Ascending aorta (tissue), 2 donors: ENCODE measurements at regions not wholly inside any gene's neighbourhood (a gene's known extent, or its start where the extent isn't known, plus 50 kb on each side); places are given as distances from the start of the nearest gene placed in this dataset.

ENCODE experiments used
- DNase-seq, 2 donors: peaks; one replicate each; pipeline ENCODE4 v3.0.0-alpha.2; 2019; ENCODE audit warnings: low spot score in 2 of 2
- H3K27ac ChIP-seq, 2 donors: fragments of 200-600 bp; sonication (generic); one replicate each; pipeline ENCODE4 v1.5.1; 2016 to 2017; ENCODE audit warnings: mild to moderate bottlenecking in 1 of 2
- H3K27me3 ChIP-seq: fragments of 200-600 bp; sonication (generic); one replicate; pipeline ENCODE4 v1.5.1; 2017
- H3K36me3 ChIP-seq, 2 donors: fragments of 200-600 bp; sonication (generic); one replicate each; pipeline ENCODE4 v1.5.1; 2016
- H3K4me1 ChIP-seq, 2 donors: fragments of 200-600 bp; sonication (generic); one replicate each; pipeline ENCODE4 v1.5.1; 2016 to 2017; ENCODE audit warnings: mild to moderate bottlenecking in 1 of 2
- H3K4me3 ChIP-seq, 2 donors: fragments of 200-600 bp; sonication (generic); one replicate each; pipeline ENCODE4 v1.5.1; 2016 to 2017; ENCODE audit warnings: mild to moderate bottlenecking in 1 of 2
- H3K9me3 ChIP-seq, 2 donors: fragments of 200-600 bp; sonication (generic); one replicate each; pipeline ENCODE4 v1.5.1; 2016
- intact Hi-C: fragments of 100-400 bp; cut with DNase I; formaldehyde crosslinking; loops from one replicate; pipeline ENCODE4 v1.15.1; 2023
- TF ChIP-seq, protein P1 (sequence below), 3 experiments: fragments of 200-600 bp in 2 of 3; fragments of 450-650 bp in 1 of 3; sonication (generic) in 2 of 3; IDR thresholded peaks; one replicate each; pipeline ENCODE4 v1.5.1; 2016 to 2019; ENCODE audit warnings: antibody characterized with exemption in 3 of 3, mild to moderate bottlenecking in 1 of 3, moderate library complexity in 1 of 3

DNA sequence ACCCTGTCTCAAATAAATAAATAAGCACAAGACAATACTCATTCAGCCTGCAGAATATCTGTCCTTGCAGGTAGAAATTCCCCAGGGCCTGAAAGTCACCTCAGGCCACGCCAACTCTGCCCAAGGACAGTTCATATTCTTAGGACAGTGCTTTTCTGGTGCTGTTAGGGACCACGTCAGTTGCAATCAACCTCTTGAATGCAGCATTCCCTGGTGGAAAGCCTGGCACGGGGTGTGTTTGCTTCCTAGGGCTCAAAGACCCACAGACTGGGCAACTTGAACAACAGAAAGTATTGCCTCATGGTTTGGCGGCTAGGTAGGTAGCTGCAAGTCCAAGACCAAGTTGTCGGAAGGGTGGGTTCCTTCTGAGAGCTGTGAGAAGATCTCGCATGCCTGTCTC, 160.3 kb downstream of the KCTD15 start:
- intact Hi-C loops, result no loop called here

DNA sequence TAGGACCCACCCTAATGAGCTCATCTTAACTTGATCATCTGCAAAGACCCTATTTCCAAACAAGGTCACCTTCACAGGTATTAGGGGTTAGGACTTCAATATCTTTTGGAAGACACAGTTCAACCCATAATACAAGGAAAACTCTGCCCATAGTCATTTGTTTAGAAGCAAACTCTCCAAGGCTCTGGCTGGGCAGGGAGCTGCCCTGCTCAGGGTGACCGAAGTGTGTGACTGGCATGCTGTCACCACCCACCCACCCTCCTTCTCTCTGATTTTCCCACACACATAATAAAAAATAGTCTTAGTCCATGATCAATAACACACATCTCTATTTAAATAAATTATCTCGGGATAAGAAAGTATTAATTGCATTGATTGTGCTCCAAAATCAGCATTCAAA, 161.1 kb downstream of the KCTD15 start:
- intact Hi-C loops, result no loop called here
- H3K4me3 ChIP-seq, result no peak overlapping the region
- no peaks in the 10 kb centered on the region for H3K36me3 ChIP-seq
- H3K4me1 ChIP-seq, result no peaks in the 10 kb centered on the region
- H3K9me3 ChIP-seq, result no peaks in the 10 kb centered on the region
- no peaks in the 10 kb centered on the region for H3K27me3 ChIP-seq
- DNase-seq, result no peak
- TF ChIP-seq, protein P1, sequence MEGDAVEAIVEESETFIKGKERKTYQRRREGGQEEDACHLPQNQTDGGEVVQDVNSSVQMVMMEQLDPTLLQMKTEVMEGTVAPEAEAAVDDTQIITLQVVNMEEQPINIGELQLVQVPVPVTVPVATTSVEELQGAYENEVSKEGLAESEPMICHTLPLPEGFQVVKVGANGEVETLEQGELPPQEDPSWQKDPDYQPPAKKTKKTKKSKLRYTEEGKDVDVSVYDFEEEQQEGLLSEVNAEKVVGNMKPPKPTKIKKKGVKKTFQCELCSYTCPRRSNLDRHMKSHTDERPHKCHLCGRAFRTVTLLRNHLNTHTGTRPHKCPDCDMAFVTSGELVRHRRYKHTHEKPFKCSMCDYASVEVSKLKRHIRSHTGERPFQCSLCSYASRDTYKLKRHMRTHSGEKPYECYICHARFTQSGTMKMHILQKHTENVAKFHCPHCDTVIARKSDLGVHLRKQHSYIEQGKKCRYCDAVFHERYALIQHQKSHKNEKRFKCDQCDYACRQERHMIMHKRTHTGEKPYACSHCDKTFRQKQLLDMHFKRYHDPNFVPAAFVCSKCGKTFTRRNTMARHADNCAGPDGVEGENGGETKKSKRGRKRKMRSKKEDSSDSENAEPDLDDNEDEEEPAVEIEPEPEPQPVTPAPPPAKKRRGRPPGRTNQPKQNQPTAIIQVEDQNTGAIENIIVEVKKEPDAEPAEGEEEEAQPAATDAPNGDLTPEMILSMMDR (IDR thresholded peaks at IDR 0.05), result no peak
- no peak overlapping the region for H3K27ac ChIP-seq

More for the DNA sequence above, 160.3 kb downstream of the KCTD15 start:
- TF ChIP-seq, protein P1 (IDR thresholded peaks at IDR 0.05), result no peak
- H3K4me3 ChIP-seq, result no peak overlapping the region
- no peaks in the 10 kb centered on the region for H3K27me3 ChIP-seq
- H3K9me3 ChIP-seq, result no peaks in the 10 kb centered on the region
- DNase-seq, result peak in 1 of 2 donors; percentile 42
- H3K4me1 ChIP-seq, result no peaks in the 10 kb centered on the region
- no peak overlapping the region for H3K27ac ChIP-seq
- H3K36me3 ChIP-seq, result no peaks in the 10 kb centered on the region

DNA sequence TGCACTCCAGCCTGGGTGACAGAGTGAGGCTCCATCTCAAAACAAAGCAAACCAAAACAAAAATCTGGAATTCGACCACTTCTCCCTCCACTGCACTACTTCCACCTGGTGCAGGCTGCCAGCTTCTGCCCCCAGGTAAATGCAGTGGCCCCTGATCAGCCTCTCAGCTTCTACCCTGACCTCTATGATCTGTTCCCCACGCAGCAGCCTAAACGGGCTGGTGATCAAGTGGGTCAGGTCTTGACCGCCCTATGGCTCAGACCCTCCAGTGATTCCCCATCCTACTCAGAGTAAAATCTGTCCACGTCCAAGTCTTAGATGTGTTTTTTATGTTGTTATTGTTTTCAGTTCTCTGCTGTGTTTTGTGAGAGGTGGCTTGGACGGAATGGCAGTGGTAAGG, 163.9 kb downstream of the KCTD15 start:
- Histone ChIP-seq H3K27ac (no peak overlapping the region), H3K27me3 (no peaks in the 10 kb centered on the region), H3K4me1 (no peaks in the 10 kb centered on the region), H3K4me3 (no peak overlapping the region), H3K36me3 (no peaks in the 10 kb centered on the region), H3K9me3 (no peaks in the 10 kb centered on the region)
- intact Hi-C loops, result no loop called here
- TF ChIP-seq, protein P1 (IDR thresholded peaks at IDR 0.05), result no peak
- no peak for DNase-seq

DNA sequence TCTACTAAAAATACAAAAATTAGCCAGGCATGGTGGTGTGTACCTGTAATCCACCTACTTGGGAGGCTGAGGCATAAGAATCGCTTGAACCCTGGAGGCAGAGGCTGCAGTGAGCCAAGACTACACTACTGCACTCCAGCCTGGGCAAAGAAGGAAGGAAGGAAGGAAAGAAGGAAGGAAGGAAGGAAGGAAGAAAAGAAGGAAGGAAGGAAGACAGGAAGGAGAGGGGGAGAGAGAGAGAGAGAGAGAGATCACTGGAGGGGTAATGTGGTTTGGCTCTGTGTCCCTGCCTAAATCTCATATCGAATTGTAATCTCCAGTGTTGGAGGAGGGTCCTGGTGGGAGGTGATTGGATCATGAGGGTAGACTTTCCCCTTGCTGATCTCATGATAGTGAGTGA, 165.5 kb downstream of the KCTD15 start:
- no peak for DNase-seq
- Histone ChIP-seq H3K4me3 (no peak overlapping the region), H3K4me1 (no peaks in the 10 kb centered on the region), H3K27me3 (no peaks in the 10 kb centered on the region), H3K9me3 (peaks cover 0 to 6% of the 10 kb centered on the region in 2 donors), H3K27ac (no peak overlapping the region), H3K36me3 (no peaks in the 10 kb centered on the region)
- TF ChIP-seq, protein P1 (IDR thresholded peaks at IDR 0.05), result no peak
- intact Hi-C loops, result no loop called here

DNA sequence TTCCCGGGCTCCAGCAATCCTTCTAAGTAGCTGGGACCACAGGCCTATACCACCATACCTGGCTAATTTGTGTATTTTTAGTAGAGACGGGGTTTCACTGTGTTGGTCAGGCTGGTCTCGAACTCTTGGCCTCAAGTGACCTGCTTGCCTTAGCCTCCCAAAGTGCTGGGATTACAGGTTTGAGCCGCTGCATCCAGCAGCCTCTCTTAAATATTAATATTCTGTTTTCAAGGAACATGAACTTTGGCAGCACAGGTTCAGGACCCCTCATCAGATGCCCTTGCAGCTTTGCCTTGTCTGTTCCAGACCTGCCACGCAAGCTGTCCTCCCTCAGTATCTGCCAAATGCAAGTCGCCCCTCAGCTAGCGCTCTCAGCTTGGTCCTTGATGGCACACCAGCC, 166.8 kb downstream of the KCTD15 start:
- no peaks in the 10 kb centered on the region for H3K36me3 ChIP-seq
- H3K4me1 ChIP-seq, result no peaks in the 10 kb centered on the region
- TF ChIP-seq, protein P1 (IDR thresholded peaks at IDR 0.05), result no peak
- no peak for DNase-seq
- peaks cover 0 to 6% of the 10 kb centered on the region in 2 donors for H3K9me3 ChIP-seq
- H3K27me3 ChIP-seq, result no peaks in the 10 kb centered on the region
- H3K4me3 ChIP-seq, result no peak overlapping the region
- no peak overlapping the region for H3K27ac ChIP-seq
- intact Hi-C loops, result no loop called here

DNA sequence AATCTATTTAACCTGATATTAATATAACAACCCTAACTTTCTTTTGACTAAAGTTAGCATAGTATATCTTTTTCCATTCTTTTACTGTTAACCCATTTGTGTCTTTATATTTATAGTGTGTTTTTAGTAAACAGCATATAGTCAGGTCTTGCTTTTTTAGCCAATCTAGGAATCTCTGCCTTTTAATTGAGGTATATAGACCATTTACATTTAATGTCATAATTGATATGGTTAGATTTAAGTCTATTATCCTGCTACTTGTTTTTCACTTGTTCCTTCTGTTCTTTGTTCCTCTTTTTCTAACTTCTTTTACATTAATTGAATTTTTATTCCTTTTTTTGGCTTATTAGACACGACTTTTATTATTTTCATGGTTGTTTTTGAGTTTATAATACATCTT, 174.4 kb downstream of the KCTD15 start:
- Histone ChIP-seq H3K4me3 (no peak overlapping the region), H3K27ac (no peak overlapping the region), H3K36me3 (no peaks in the 10 kb centered on the region), H3K27me3 (no peaks in the 10 kb centered on the region), H3K9me3 (peaks cover 0 to 11% of the 10 kb centered on the region in 2 donors), H3K4me1 (no peaks in the 10 kb centered on the region)
- TF ChIP-seq, protein P1 (IDR thresholded peaks at IDR 0.05), result no peak
- DNase-seq, result no peak
- intact Hi-C loops, result no loop called here
